ENCODE measurements at regions not wholly inside any gene's neighbourhood (a gene's known extent, or its start where the extent isn't known, plus 50 kb on each side); places are given as distances from the start of the nearest gene placed in this dataset.
"Not testable (repeated sequence)": the region's sequence is repeated elsewhere in the genome, so short reads cannot be mapped to it uniquely, and the experiment has no call there.

DNA sequence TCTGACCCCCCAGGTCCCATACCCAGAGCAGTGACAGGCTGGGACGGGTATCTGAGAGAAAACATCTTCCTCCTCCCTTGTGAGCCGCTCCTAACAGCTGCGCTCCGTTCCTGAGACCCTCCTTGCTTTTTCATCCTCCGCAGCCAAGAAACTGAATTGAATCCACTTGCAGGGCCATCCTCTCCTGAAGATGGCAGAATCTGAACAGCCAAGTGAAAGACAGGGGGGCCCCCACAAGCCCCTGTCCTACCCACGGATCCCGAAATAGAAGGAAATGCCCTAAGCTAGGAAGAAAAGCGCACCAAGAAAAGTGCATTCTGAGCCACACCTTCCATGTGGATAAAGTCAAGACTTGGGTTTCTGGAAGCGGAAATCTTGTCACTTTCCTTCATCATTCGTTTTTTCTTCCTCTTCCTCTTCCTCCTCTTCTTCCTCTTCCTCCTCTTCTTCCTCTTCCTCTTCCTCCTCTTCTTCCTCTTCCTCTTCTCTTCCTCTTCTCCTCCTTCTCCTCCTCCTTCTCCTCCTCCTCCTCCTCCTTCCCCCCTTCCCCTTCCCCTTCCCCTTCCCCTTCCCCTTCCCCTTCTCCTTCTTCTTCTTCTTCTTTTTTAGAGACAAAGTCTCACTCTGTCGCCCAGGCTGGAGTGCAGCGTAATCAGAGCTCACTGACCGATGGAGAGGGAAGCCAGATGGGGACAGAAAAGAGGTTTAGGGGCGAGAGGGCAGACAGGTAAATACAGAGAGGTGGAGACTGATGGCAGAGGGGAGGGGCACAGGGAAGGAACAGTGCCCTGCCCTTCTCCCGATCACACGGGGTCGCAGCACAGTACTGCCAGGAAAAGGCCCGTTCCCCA is 86.0 kb upstream of the WWC2 start:
- ChIA-PET CTCF (interaction anchor here (1.4 kb wide), 1 partner anchor 88 kb away, joined by 3 read pairs; no protein-coding TSS in a partner anchor), POLR2A (no interaction called here)
- no peaks in the 10 kb centered on the region for H3K9me3 Mint-ChIP-seq
- no peaks in the 10 kb centered on the region for H3K36me3 Mint-ChIP-seq
- intact Hi-C loops (cut with micrococcal nuclease), result no loop called here
- H3K27ac Mint-ChIP-seq, result no peak overlapping the region
- peaks cover 9% of the 10 kb centered on the region for H3K27me3 Mint-ChIP-seq
- DNase-seq, result no peak
- H3K4me1 Mint-ChIP-seq (ENCODE audit: low read depth), result no peaks in the 10 kb centered on the region
- no peak overlapping the region for H3K4me3 Mint-ChIP-seq

DNA sequence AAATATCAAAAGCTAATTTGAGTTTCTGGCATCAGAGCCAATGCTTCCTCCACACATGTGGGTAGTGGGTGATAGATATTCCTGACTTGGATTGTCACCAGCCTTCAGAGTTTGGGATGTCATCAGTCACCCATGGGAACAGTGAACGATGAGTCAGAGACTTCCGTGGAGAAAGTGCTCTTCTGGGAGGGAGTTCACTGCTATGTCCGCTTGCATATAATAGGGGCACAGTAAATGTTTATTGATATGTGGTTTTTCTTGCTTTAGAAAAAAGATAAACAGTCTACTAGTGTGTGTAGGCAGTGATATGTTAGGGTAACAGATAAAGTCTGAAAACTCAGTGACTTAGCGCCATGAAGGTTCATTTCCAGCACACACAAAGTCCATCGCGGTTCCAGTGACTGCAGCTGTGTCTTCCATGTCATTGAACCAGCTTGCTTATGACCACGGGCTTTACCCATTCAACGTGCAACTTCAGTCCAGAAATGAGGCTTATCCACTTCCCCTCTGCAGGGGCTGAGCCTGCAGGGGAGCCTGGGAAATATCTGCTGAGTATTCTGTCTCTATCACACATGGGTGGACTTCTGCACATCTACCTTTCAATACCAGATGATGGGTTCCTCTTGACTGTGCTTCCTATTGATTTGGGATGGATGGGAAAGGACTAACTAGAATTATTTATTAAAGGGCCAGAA is 87.7 kb upstream of the WWC2 start:
- CTCF ChIA-PET, result interaction anchor here (0.8 kb wide), 1 partner anchor 73 kb away, joined by 3 read pairs; no protein-coding TSS in a partner anchor

DNA sequence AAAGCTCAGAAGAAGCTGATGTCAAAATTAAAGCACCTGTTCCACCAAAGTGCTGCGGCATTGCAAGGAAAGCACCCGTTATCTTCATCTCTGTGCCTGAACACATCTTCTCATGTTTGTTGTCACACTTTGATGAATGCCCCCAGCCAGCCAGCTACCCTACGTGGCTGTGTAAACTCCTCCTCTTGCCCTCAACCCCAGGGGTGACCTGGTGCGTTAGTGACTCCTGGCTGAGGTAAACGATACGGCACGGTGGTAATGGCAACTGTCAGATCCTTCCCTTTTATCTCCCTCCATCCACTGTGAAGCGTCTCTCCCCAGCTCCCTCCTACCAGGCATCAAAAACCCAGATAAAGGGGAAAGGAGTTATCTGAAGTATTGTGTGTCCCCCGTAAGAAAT is 90.6 kb upstream of the WWC2 start:
- Mint-ChIP-seq H3K27ac (no peak overlapping the region), H3K4me3 (no peak overlapping the region), H3K27me3 (peaks cover 10% of the 10 kb centered on the region), H3K9me3 (peaks cover 5% of the 10 kb centered on the region), H3K4me1 (ENCODE audit: low read depth) (no peaks in the 10 kb centered on the region), H3K36me3 (no peaks in the 10 kb centered on the region)
- no peak for DNase-seq
- CTCF ChIA-PET, result interaction anchor here (1.5 kb wide), 1 partner anchor 70 kb away, joined by 3 read pairs; no protein-coding TSS in a partner anchor
- POLR2A ChIA-PET, result no interaction called here
- intact Hi-C loops (cut with micrococcal nuclease), result no loop called here

More for the DNA sequence above, 87.7 kb upstream of the WWC2 start:
- DNase-seq, result no peak
- Mint-ChIP-seq H3K4me3 (no peak overlapping the region), H3K4me1 (ENCODE audit: low read depth) (no peaks in the 10 kb centered on the region), H3K27me3 (peaks cover 9% of the 10 kb centered on the region), H3K9me3 (no peaks in the 10 kb centered on the region), H3K27ac (no peak overlapping the region), H3K36me3 (no peaks in the 10 kb centered on the region)
- POLR2A ChIA-PET, result no interaction called here
- intact Hi-C loops (cut with micrococcal nuclease), result no loop called here

DNA sequence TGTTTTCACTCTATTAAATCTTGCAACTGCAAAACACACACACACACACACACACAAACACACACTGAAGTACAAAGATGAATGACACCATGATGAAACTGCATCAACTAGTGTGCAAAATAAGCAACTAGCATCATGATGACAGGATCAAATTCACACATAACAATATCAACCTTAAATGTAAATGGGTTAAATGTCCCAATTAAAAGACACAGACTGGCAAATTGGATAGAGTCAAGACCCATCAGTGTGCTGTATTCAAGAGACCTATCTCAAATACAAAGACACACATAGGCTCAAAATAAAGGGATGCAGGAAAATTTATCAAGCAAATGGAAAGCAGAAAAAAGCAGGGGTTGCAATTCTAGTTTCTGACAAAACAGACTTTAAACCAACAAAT is 87.2 kb upstream of the DCTD start:
- H3K27me3 Mint-ChIP-seq, result peaks cover 13% of the 10 kb centered on the region
- H3K4me3 Mint-ChIP-seq; H3K9me3 Mint-ChIP-seq; POLR2A ChIA-PET; H3K27ac Mint-ChIP-seq; CTCF ChIA-PET; DNase-seq; intact Hi-C loops (cut with micrococcal nuclease); H3K4me1 Mint-ChIP-seq (ENCODE audit: low read depth); H3K36me3 Mint-ChIP-seq: not testable (repeated sequence)

DNA sequence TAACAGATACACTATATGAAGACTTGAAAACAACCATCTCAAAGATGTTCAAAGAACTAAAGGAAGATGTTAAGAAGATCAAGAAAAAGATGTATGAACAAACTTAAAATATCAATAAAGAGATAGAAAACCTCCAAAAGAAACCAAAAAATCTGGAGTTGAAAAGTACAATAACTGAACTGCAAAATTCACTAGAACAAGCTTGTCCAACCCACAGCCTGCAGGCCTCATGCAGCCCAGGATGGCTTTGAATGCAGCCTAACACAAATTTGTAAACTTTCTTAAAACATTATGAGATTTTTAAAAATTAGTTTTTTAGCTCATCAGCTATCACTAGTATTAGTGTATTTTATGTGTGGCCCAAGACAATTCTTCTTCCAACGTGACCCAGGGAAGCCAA is 77.0 kb upstream of the DCTD start:
- Mint-ChIP-seq H3K9me3 (peaks cover 31% of the 10 kb centered on the region), H3K36me3 (no peaks in the 10 kb centered on the region), H3K27me3 (peaks cover 4% of the 10 kb centered on the region), H3K27ac (no peak overlapping the region), H3K4me3 (no peak overlapping the region), H3K4me1 (ENCODE audit: low read depth) (no peaks in the 10 kb centered on the region)
- intact Hi-C loops (cut with micrococcal nuclease), result no loop called here
- ChIA-PET POLR2A (no interaction called here), CTCF (no interaction called here)
- DNase-seq, result no peak

DNA sequence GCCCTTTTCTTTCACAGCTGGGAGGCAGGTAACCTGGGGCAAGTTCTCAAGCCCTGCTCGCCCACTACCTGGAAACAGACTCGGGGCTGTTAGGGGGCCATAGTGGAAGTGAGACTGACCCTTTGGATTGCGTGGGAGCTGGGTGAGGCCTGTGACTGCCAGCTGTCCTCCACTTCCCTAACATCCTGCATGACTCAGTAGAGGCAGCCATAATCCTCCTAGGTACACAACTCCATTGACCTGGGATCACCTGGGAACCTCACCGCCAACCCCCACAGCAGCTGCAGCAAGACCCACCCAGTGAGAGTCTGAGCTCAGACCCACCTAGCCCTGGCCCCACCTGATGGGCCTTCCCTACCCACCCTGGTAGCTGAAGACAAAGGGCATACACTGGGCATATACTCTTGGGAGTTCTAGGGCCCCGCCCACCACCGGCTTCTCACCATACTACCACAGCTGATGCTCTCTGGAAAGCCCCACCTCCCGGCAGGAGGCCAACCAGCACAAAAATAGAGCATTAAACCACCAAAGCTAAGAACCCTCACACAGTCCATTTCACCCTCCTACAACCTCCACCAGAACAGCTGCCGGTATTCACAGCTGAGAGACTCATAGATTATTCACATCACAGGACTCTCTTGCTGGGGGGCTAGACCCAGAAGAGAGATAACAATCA is 61.1 kb upstream of the DCTD start:
- Mint-ChIP-seq H3K4me1 (ENCODE audit: low read depth) (peaks cover 9% of the 10 kb centered on the region), H3K27ac (no peak overlapping the region), H3K4me3 (no peak overlapping the region), H3K36me3 (no peaks in the 10 kb centered on the region), H3K9me3 (no peaks in the 10 kb centered on the region), H3K27me3 (peaks cover 25% of the 10 kb centered on the region)
- DNase-seq, result peak; percentile 12
- CTCF ChIA-PET, result no interaction called here
- POLR2A ChIA-PET, result no interaction called here
- intact Hi-C loops (cut with micrococcal nuclease), result no loop called here

DNA sequence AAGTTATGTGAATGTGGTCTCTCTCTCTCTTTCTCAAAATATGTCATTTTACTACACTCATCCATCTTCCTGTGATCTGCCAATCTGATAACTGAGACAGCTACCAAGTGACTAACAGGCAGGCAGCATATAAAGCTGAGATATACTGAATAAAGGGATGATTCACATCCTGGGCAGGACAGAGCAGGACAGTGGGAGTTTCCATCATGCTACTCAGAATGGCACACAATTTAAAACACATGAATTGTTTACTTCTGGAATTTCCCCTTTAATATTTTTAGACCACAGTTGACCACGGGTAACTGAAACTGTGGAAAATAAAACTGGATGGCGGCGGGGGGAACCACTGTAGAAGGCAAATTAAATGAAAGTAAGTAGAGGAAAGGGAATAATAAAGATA is 58.6 kb upstream of the DCTD start:
- H3K27ac Mint-ChIP-seq, result no peak overlapping the region
- peak; percentile 19 for DNase-seq
- ChIA-PET POLR2A (no interaction called here), CTCF (interaction anchor here (2.0 to 3.0 kb wide), 2 partner anchors 37 to 286 kb away, joined by 7 to 10 read pairs; no protein-coding TSS in a partner anchor)
- peaks cover 15% of the 10 kb centered on the region for H3K27me3 Mint-ChIP-seq
- H3K4me1 Mint-ChIP-seq (ENCODE audit: low read depth), result peaks cover 9% of the 10 kb centered on the region
- no peak overlapping the region for H3K4me3 Mint-ChIP-seq
- H3K9me3 Mint-ChIP-seq, result no peaks in the 10 kb centered on the region
- intact Hi-C loops (cut with micrococcal nuclease), result loop anchor here (2.0 kb wide), 1 partner anchor 207 kb away; no protein-coding TSS in a partner anchor
- H3K36me3 Mint-ChIP-seq, result no peaks in the 10 kb centered on the region

DNA sequence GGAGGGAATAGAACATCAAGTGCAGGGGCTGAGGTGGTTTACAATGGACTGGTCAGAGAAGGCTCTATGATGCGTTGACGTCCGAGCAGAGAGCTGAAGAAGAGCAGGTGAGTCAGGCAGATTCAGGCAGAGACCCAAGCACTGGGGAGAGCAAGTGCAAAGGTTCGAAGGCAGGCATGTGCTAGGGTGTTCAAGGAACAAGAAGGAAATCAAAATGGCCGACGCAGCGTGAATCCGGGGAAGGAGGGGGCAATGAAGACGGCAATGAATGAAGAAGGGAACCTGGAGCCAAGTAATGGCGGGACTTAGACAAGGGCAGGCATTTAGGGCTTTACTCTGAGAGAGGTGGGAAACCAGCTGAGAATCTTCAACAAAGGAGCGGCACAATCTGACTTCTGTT is 56.8 kb upstream of the DCTD start:
- H3K9me3 Mint-ChIP-seq, result no peaks in the 10 kb centered on the region
- H3K27me3 Mint-ChIP-seq, result peaks cover 24% of the 10 kb centered on the region
- CTCF ChIA-PET, result no interaction called here
- H3K4me1 Mint-ChIP-seq (ENCODE audit: low read depth), result peaks cover 9% of the 10 kb centered on the region
- POLR2A ChIA-PET, result no interaction called here
- no peak for DNase-seq
- no peak overlapping the region for H3K4me3 Mint-ChIP-seq
- intact Hi-C loops (cut with micrococcal nuclease), result loop anchor here (2.0 kb wide), 1 partner anchor 209 kb away; no protein-coding TSS in a partner anchor
- no peaks in the 10 kb centered on the region for H3K36me3 Mint-ChIP-seq
- H3K27ac Mint-ChIP-seq, result no peak overlapping the region

DNA sequence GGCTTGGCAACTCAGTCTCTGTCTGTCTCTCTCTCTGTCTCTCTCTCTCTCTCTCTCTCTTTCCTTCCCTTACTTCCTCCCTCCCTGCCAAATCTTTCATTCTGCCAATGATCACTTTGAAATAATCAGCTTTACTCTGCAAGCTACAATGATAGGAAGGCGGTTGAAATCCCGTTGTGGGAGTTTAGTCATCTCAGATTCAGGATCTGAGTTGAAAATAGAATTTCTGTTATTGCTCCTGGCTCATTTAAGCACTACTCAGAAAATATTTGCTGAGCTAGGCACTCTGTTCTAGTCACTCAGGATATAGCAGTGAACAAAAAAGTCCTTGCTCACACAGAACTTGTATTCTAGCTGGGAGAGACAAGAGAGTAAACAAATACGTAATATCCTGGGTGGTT is 56.3 kb upstream of the DCTD start:
- H3K9me3 Mint-ChIP-seq, result no peaks in the 10 kb centered on the region
- peaks cover 9% of the 10 kb centered on the region for H3K4me1 Mint-ChIP-seq (ENCODE audit: low read depth)
- intact Hi-C loops (cut with micrococcal nuclease), result no loop called here
- H3K27me3 Mint-ChIP-seq, result peaks cover 26% of the 10 kb centered on the region
- POLR2A ChIA-PET, result no interaction called here
- no peak for DNase-seq
- no peak overlapping the region for H3K4me3 Mint-ChIP-seq
- CTCF ChIA-PET, result no interaction called here
- H3K27ac Mint-ChIP-seq, result no peak overlapping the region
- H3K36me3 Mint-ChIP-seq, result no peaks in the 10 kb centered on the region

DNA sequence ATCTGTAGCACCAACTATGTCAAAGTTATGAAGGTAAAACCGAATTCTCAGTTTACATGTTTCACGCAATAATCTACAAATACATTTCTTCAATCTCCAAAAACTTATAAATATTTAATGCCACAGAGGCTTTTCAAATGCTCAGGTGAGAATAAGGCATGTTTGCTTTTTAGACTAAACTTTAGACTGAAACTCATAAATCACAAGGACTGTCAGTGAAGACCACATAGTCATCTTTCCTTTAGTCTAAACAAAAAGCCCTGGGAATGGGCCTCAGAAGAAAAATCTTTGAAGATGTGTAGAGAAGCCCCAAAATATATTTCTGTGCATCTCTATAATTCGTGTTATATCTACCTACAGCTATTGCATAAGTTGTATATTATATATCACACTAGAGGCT is 54.5 kb upstream of the DCTD start:
- Mint-ChIP-seq H3K36me3 (no peaks in the 10 kb centered on the region), H3K9me3 (no peaks in the 10 kb centered on the region), H3K27ac (no peak overlapping the region), H3K27me3 (peaks cover 27% of the 10 kb centered on the region), H3K4me3 (no peak overlapping the region), H3K4me1 (ENCODE audit: low read depth) (peaks cover 9% of the 10 kb centered on the region)
- intact Hi-C loops (cut with micrococcal nuclease), result no loop called here
- DNase-seq, result no peak
- ChIA-PET POLR2A (no interaction called here), CTCF (no interaction called here)

DNA sequence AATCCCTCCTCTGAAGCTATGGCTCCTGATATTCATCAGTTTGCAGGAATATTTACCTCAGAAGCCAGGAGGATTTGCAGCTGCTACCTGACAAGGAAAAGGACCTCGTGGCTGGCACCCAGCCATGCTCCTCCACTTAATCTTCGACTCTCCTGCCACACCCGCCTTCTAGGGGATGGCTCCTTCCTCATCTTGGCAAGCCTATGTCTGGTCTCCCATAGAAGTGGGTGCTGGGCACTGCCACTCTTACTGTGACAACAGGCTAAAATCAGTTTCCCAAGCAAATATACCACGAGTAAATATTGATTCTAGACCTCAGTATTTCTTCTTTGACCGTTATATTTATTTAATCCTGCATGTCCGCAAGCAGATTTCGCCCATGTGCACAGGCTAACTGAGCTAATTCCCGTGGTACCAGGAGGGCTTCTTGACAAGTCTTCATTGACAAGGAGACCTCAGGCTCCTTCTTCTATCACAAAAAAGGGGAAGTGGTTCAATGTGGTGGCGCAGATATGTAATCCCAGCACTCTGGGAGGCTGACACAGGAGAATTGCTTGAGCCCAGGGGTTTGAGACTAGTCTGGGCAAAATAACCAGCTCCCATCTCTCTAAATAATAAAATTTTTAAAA is 52.6 kb upstream of the DCTD start:
- DNase-seq, result no peak
- H3K9me3 Mint-ChIP-seq, result no peaks in the 10 kb centered on the region
- ChIA-PET CTCF (no interaction called here), POLR2A (no interaction called here)
- no peaks in the 10 kb centered on the region for H3K4me1 Mint-ChIP-seq (ENCODE audit: low read depth)
- H3K27ac Mint-ChIP-seq, result no peak overlapping the region
- H3K27me3 Mint-ChIP-seq, result peaks cover 29% of the 10 kb centered on the region
- no peak overlapping the region for H3K4me3 Mint-ChIP-seq
- intact Hi-C loops (cut with micrococcal nuclease), result no loop called here
- H3K36me3 Mint-ChIP-seq, result no peaks in the 10 kb centered on the region
